DOHH2 (cell line): ENCODE measurements at regions not wholly inside any gene's neighbourhood (a gene's known extent, or its start where the extent isn't known, plus 50 kb on each side); places are given as distances from the start of the nearest gene placed in this dataset.

ENCODE experiments used
- H3F3A ChIP-seq: fragments of 200-600 bp; sonication (generic), shearing (Covaris generic); 2 replicates; pipeline ENCODE4 v1.6.0; 2016; ENCODE audit warnings: antibody characterized with exemption, mild to moderate bottlenecking; ENCODE audit not compliant: control insufficient read depth, insufficient read depth
- H3K27ac ChIP-seq: fragments of 200-600 bp; sonication (generic); 2 replicates; pipeline ENCODE4 v1.5.1; 2014; ENCODE audit warnings: low read depth, mild to moderate bottlenecking, low read length, moderate library complexity
- H3K27me3 ChIP-seq: fragments of 200-600 bp; sonication (generic); 2 replicates; pipeline ENCODE4 v1.6.1; 2014; ENCODE audit warnings: mild to moderate bottlenecking, low read length, mixed read lengths; ENCODE audit not compliant: control insufficient read depth
- H3K36me3 ChIP-seq: fragments of 200-600 bp; sonication (generic); 2 replicates; pipeline ENCODE4 v1.6.1; 2014; ENCODE audit warnings: mild to moderate bottlenecking, low read length, moderate library complexity, mixed read lengths; ENCODE audit not compliant: control insufficient read depth
- H3K4me1 ChIP-seq: fragments of 200-600 bp; sonication (generic); 2 replicates; pipeline ENCODE4 v1.6.1; 2014; ENCODE audit warnings: mild to moderate bottlenecking, low read length, mixed read lengths; ENCODE audit not compliant: control insufficient read depth
- H3K4me2 ChIP-seq: fragments of 200-600 bp; sonication (generic); 2 replicates; pipeline ENCODE4 v1.6.0; 2014; ENCODE audit warnings: mild to moderate bottlenecking, low read length, moderate library complexity
- H3K4me3 ChIP-seq: fragments of 200-600 bp; sonication (generic); 2 replicates; pipeline ENCODE4 v1.5.1; 2014; ENCODE audit warnings: mild to moderate bottlenecking, low read length, mixed read lengths
- H3K79me2 ChIP-seq: fragments of 200-600 bp; sonication (generic); 2 replicates; pipeline ENCODE4 v1.6.1; 2014; ENCODE audit warnings: mild to moderate bottlenecking, low read length, mixed read lengths; ENCODE audit not compliant: control insufficient read depth
- H3K9me2 ChIP-seq: fragments of 200-600 bp; sonication (generic); replicated peaks from 2 replicates; pipeline ENCODE4 v1.6.1; 2014; ENCODE audit warnings: mild to moderate bottlenecking, low read length, mixed read lengths; ENCODE audit not compliant: control insufficient read depth
- H3K9me3 ChIP-seq: fragments of 200-600 bp; sonication (generic); 2 replicates; pipeline ENCODE4 v1.6.1; 2014; ENCODE audit warnings: antibody characterized with exemption, low read length, mixed read lengths; ENCODE audit not compliant: control insufficient read depth, insufficient read depth
- H4K20me1 ChIP-seq: fragments of 200-600 bp; sonication (generic); 2 replicates; pipeline ENCODE4 v1.6.0; 2014; ENCODE audit warnings: low read depth, mild to moderate bottlenecking, antibody characterized with exemption, low read length, moderate library complexity; ENCODE audit not compliant: control insufficient read depth, insufficient read depth
- EZH2phosphoT487 ChIP-seq: fragments of 200-600 bp; sonication (generic); IDR thresholded peaks from 2 replicates; pipeline ENCODE4 v1.6.1; 2017; ENCODE audit warnings: borderline replicate concordance, mild to moderate bottlenecking, antibody characterized with exemption, low read length, moderate library complexity, mixed read lengths
- TF ChIP-seq, protein P1 (sequence below): fragments of 200-600 bp; sonication (generic); IDR thresholded peaks from one replicate; pipeline ENCODE4 v1.5.1; 2014; ENCODE audit warnings: antibody characterized with exemption, mild to moderate bottlenecking, low read depth, low read length; ENCODE audit not compliant: poor library complexity, severe bottlenecking

DNA sequence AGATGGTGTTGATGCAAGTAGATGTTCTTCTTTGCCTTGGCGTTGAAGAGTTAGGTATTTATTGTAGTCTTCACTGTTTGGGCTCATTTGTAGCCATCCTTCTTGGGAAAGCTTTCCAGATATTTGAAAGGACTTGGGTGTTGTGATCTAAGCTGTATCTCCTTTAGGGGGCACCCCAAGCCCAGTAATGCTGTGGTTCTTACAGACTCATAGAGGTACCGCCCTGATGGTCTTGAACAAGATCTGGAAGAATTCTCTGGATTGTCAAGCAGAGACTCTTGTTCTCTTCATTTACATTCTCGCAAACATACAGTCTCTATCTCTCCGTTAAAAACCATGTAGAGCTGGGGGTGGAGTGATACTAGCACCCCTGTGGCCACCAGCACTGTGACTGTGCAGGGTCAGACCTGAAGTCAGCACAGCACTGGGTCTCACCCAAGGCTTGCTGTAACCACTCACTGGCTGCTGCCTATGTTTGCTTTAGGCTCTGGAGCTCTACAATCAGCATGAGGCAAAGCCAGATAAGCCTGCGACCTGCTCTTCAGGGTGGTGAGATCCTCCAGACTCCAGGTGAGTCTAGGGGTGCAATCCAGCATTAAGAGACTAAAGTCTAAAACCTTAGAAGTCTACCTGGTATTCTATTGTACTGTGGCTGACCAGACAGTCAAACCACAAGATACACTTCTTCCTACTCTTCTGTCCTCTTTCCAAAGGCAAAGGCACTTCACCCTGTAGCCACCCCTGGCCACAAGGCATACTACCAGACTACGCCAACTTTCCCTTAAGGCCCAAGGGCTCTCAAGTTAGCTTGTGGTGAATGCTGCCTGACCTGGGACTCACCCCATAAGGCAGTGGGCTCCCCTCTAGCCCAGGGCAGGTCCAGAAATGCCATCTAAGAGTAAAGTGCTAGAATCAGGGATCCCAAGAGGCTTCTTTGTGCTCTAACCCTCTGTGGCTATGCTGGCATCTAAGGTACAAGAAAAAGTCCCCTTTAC, 209.7 kb upstream of the TMEM196 start:
- Histone ChIP-seq H4K20me1 (no peaks in the 10 kb centered on the region), H3K4me2 (no peak overlapping the region), H3K79me2 (no peaks in the 10 kb centered on the region), H3K9me2 (no peaks in the 10 kb centered on the region), H3K4me3 (no peak overlapping the region), H3F3A (no peaks in the 10 kb centered on the region), H3K9me3 (no peaks in the 10 kb centered on the region), H3K36me3 (no peaks in the 10 kb centered on the region), H3K27ac (no peak overlapping the region), H3K4me1 (no peaks in the 10 kb centered on the region), H3K27me3 (no peaks in the 10 kb centered on the region)
- TF ChIP-seq, protein P1, sequence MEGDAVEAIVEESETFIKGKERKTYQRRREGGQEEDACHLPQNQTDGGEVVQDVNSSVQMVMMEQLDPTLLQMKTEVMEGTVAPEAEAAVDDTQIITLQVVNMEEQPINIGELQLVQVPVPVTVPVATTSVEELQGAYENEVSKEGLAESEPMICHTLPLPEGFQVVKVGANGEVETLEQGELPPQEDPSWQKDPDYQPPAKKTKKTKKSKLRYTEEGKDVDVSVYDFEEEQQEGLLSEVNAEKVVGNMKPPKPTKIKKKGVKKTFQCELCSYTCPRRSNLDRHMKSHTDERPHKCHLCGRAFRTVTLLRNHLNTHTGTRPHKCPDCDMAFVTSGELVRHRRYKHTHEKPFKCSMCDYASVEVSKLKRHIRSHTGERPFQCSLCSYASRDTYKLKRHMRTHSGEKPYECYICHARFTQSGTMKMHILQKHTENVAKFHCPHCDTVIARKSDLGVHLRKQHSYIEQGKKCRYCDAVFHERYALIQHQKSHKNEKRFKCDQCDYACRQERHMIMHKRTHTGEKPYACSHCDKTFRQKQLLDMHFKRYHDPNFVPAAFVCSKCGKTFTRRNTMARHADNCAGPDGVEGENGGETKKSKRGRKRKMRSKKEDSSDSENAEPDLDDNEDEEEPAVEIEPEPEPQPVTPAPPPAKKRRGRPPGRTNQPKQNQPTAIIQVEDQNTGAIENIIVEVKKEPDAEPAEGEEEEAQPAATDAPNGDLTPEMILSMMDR = peak; percentile 80
- no peak for TF ChIP-seq EZH2phosphoT487

DNA sequence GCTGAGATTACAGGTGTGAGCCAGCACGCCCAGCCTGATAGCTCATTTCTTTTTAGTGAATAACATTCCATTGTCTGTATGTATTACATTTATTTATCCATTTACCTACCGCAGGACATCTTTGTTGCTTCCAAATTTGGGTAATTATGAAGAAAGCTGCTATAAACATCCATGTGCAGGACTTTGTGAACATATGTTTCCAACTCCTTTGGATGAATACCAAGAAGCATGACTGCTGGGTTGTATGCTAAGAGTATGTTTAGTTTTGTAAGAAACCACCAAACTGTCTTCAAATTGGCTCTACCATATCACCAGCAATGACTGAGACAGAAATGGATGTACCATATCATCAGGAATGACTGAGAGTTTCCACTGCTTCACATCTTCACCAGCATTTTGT, 200.2 kb upstream of the TMEM196 start:
- Histone ChIP-seq H3K4me1 (no peaks in the 10 kb centered on the region), H3K9me2 (no peaks in the 10 kb centered on the region), H4K20me1 (no peaks in the 10 kb centered on the region), H3K9me3 (no peaks in the 10 kb centered on the region), H3K27ac (no peak overlapping the region), H3K36me3 (no peaks in the 10 kb centered on the region), H3K4me3 (no peak overlapping the region), H3F3A (no peaks in the 10 kb centered on the region), H3K79me2 (no peaks in the 10 kb centered on the region), H3K27me3 (no peaks in the 10 kb centered on the region), H3K4me2 (no peak overlapping the region)
- TF ChIP-seq, protein P1 = no peak
- no peak for TF ChIP-seq EZH2phosphoT487

DNA sequence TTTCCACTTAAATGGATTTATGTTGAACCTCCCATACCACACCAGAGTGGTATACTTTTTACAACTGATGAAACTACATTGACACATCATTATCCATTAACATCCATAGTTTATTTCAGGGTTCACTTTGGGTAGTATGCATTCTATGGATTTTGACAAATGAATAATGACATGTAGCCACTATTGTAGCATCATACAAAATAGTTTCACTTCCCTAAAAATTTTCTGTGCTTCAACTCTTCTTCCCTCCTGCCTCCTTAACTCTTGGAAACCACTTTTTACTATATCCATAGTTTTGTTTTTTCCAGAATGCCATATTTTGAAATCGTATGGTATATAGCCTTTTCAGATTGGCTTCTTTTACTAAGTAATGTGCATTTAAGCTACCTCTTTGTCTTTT, 199.5 kb upstream of the TMEM196 start:
- no peaks in the 10 kb centered on the region for H3K36me3 ChIP-seq
- no peaks in the 10 kb centered on the region for H3F3A ChIP-seq
- H3K9me3 ChIP-seq = no peaks in the 10 kb centered on the region
- no peaks in the 10 kb centered on the region for H3K27me3 ChIP-seq
- no peaks in the 10 kb centered on the region for H3K79me2 ChIP-seq
- no peaks in the 10 kb centered on the region for H3K9me2 ChIP-seq
- no peak overlapping the region for H3K4me2 ChIP-seq
- no peak overlapping the region for H3K4me3 ChIP-seq
- H3K27ac ChIP-seq = no peak overlapping the region
- TF ChIP-seq, protein P1 = no peak
- no peaks in the 10 kb centered on the region for H4K20me1 ChIP-seq
- no peaks in the 10 kb centered on the region for H3K4me1 ChIP-seq
